ENCODE measurements at regions not wholly inside any gene's neighbourhood (a gene's known extent, or its start where the extent isn't known, plus 50 kb on each side); places are given as distances from the start of the nearest gene placed in this dataset.

DNA sequence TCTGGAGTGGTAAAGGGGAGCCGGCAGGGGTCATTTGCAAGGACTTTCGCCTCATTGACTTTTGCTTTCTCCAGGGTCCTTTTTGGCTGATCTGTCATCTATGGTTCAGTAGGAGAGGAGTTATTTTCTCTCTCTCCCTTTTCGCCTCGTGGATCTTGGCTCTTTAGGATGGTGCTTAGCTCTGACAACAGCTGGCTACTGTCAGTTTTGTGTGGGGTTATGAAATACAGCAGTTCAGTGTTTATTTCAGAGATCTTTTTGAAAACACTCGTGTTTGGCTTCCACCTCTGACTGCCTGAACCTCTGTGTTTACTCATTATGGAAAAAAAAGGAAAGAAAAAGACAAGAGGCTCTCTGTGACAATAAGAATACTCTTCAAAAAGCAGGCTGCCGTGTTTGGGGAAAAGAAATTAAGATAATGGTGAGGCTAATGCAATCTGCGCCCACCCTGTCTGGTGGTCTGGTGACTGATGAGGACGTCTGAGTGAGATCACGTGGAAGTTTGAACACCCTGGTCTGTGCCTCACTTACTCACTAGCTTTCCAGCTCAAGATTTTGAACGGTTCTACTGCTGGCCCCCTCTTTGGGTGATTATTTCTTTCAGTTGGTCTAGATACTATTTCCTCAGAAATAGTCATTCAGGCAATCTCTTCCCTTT lies 567.7 kb downstream of the CAAP1 start:
- CTCF ChIA-PET, result interaction anchor here (0.5 to 3.5 kb wide), 12 partner anchors 8 to 381 kb away, joined by 3 to 67 read pairs (median 4); no protein-coding TSS in a partner anchor
- H3K27ac ChIP-seq (ENCODE audit: low read depth, low read length), result peak overlapping the region; percentile 40

DNA sequence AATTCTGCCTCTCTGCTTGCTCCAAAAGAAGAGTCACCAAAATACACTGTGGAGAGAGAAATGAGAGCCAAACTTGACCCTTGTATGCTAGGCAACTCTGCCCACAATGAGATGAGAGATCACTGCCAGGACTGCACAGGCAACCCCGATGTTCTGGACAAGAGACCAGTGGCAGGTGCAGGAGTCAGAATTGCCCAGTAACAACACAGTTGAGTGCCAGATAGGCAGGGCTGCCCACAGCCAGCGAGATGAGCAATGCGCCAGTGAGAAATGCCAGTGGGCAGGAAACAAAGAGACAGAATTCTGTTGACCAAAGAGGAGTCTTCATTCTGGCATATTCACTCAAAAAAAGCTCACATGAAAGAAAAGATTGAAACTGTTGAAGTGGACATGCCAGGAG lies 570.7 kb downstream of the CAAP1 start:
- no peak for DNase-seq (ENCODE audit: low read depth, low spot score)
- ChIA-PET POLR2A (no interaction called here), CTCF (no interaction called here)
- no peak for TF ChIP-seq CTCF (IDR thresholded peaks at IDR 0.05; ENCODE audit: low read depth, low read length)
- Histone ChIP-seq H3K9me3 (ENCODE audit: control insufficient read depth, insufficient read depth, low read length) (no peaks in the 10 kb centered on the region), H3K27ac (ENCODE audit: low read depth, low read length) (no peak overlapping the region), H3K27me3 (ENCODE audit: control insufficient read depth, insufficient read depth, low read length) (no peaks in the 10 kb centered on the region), H3K4me3 (ENCODE audit: low read depth, low read length) (no peak overlapping the region)

More for the DNA sequence above, 567.7 kb downstream of the CAAP1 start:
- no peak for TF ChIP-seq CTCF (IDR thresholded peaks at IDR 0.05; ENCODE audit: low read depth, low read length)
- Histone ChIP-seq H3K9me3 (ENCODE audit: control insufficient read depth, insufficient read depth, low read length) (no peaks in the 10 kb centered on the region), H3K27me3 (ENCODE audit: control insufficient read depth, insufficient read depth, low read length) (no peaks in the 10 kb centered on the region), H3K4me3 (ENCODE audit: low read depth, low read length) (peak overlapping the region; percentile 12; the same call in 1 of the 2 replicates)
- peak; percentile 33 for DNase-seq (ENCODE audit: low read depth, low spot score)
- POLR2A ChIA-PET, result interaction anchor here (0.6 to 2.4 kb wide), 2 partner anchors 15 to 290 kb away, joined by 5 to 7 read pairs; no protein-coding TSS in a partner anchor

GRCh38 chr9:26319859-26320258 lies 572.7 kb downstream of the CAAP1 start:
- no peak for TF ChIP-seq CTCF (IDR thresholded peaks at IDR 0.05; ENCODE audit: low read depth, low read length)
- ChIA-PET POLR2A (no interaction called here), CTCF (interaction anchor here (0.7 kb wide), 1 partner anchor 695 kb away, joined by 3 read pairs; no protein-coding TSS in a partner anchor)
- no peaks in the 10 kb centered on the region for H3K9me3 ChIP-seq (ENCODE audit: control insufficient read depth, insufficient read depth, low read length)
- H3K27ac ChIP-seq (ENCODE audit: low read depth, low read length), result no peak overlapping the region
- no peak overlapping the region for H3K4me3 ChIP-seq (ENCODE audit: low read depth, low read length)
- DNase-seq (ENCODE audit: low read depth, low spot score), result no peak
- H3K27me3 ChIP-seq (ENCODE audit: control insufficient read depth, insufficient read depth, low read length), result no peaks in the 10 kb centered on the region

- TF ChIP-seq CTCF (IDR thresholded peaks at IDR 0.05; ENCODE audit: low read depth, low read length), result no peak
- no peaks in the 10 kb centered on the region for H3K9me3 ChIP-seq (ENCODE audit: control insufficient read depth, insufficient read depth, low read length)
- H3K27ac ChIP-seq (ENCODE audit: low read depth, low read length), result no peak overlapping the region
- ChIA-PET POLR2A (no interaction called here), CTCF (interaction anchor here (0.7 kb wide), 1 partner anchor 14 kb away, joined by 3 read pairs; no protein-coding TSS in a partner anchor)
- no peaks in the 10 kb centered on the region for H3K27me3 ChIP-seq (ENCODE audit: control insufficient read depth, insufficient read depth, low read length)
- DNase-seq (ENCODE audit: low read depth, low spot score), result no peak
- H3K4me3 ChIP-seq (ENCODE audit: low read depth, low read length), result no peak overlapping the region
Observed at GRCh38 chr9:26313108-26313507, 579.5 kb downstream of the CAAP1 start.

DNA sequence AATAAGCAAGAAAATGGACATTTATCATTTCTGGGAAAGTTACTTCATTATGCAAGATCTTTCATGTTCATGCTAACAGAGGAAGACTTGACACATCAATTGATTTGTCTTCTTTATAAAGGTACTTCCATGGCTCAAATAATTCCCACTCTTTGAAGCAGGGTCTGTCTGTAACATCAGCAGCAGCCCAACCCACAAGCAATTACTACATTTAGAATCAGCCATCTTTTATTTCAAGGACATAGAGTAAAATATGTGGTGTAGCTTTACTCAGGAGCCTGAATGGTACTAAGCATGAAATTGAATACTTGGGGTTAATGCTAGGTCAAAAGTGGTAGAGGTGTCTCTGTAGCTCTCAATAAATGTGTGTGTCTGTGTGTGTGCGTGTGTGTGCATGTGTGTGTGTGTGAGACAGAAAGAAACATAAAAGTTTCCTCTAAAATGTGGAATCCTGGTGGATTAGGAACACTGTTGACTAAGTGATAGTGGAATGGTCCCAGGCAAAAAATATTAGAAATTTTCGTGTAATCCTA lies 581.1 kb downstream of the CAAP1 start:
- POLR2A ChIA-PET, result no interaction called here
- CTCF ChIA-PET, result interaction anchor here (0.8 kb wide), 1 partner anchor 15 kb away, joined by 3 read pairs; no protein-coding TSS in a partner anchor

More for the DNA sequence above, 581.1 kb downstream of the CAAP1 start:
- DNase-seq (ENCODE audit: low read depth, low spot score), result no peak
- Histone ChIP-seq H3K4me3 (ENCODE audit: low read depth, low read length) (no peak overlapping the region), H3K9me3 (ENCODE audit: control insufficient read depth, insufficient read depth, low read length) (no peaks in the 10 kb centered on the region), H3K27ac (ENCODE audit: low read depth, low read length) (no peak overlapping the region), H3K27me3 (ENCODE audit: control insufficient read depth, insufficient read depth, low read length) (no peaks in the 10 kb centered on the region)
- no peak for TF ChIP-seq CTCF (IDR thresholded peaks at IDR 0.05; ENCODE audit: low read depth, low read length)

Data from AG04450 (cell line).